HepG2 (cell line): ENCODE measurements at regions not wholly inside any gene's neighbourhood (a gene's known extent, or its start where the extent isn't known, plus 50 kb on each side); places are given as distances from the start of the nearest gene placed in this dataset.

Experiments used
- ATAC-seq: fragments of 200-7000 bp; cut with Tn5 transposase; 3 replicates; pipeline ENCODE4 v1.9.1; 2020; ENCODE audit warnings: mild to moderate bottlenecking, moderate library complexity
- BruUV-seq: library from RNA; stranded (reverse); fragments of 400-500 nt; replicated peaks from 2 replicates; lab custom pipeline; 2021; lab: Mats Ljungman, UMichigan
- CTCF ChIA-PET: fragments of 300-600 bp; formaldehyde crosslinking; extraction: SDS; loops from one replicate; lab custom pipeline; 2021; ENCODE audit warnings: low total read pairs, inconsistent platforms, low intra/inter-chr PET ratio; lab: Yijun Ruan, JAX
- POLR2A ChIA-PET: fragments of 350-600 bp; sonication (Branson Sonifier 250); formaldehyde crosslinking; loops from one replicate; lab custom pipeline; 2020; ENCODE audit warnings: antibody characterized with exemption, inconsistent platforms; lab: Yijun Ruan, JAX
- DNase-seq: peaks from one replicate; pipeline ENCODE4 v3.0.0-alpha.2; 2015; ENCODE audit warnings: low spot score
- FAIRE-seq: peaks from 3 replicates; lab custom pipeline; 2011; peaks lifted over from hg19 to GRCh38; lab: Jason Lieb, UNC
- H2AFZ ChIP-seq: one replicate; pipeline ENCODE4 v1.6.1; 2011; ENCODE audit warnings: low read length, inconsistent platforms
- H3K27ac ChIP-seq: fragments of 300-600 bp; 3 replicates; pipeline ENCODE4 v1.8.0; 2011; ENCODE audit warnings: mixed run types, mild to moderate bottlenecking, mixed read lengths, low read length, inconsistent platforms; ENCODE audit not compliant: insufficient read depth; ENCODE audit errors: extremely low read length
- H3K27me3 ChIP-seq, 2 experiments: fragments of 200-600 bp in 1 of 2; 2 replicates in 1 of 2; 3 replicates in 1 of 2; pipeline versions ENCODE4 v1.6.0 to v1.8.0; 2011; ENCODE audit warnings: low read length in 2 of 2, mild to moderate bottlenecking in 2 of 2, moderate library complexity in 2 of 2, inconsistent platforms in 1 of 2; ENCODE audit not compliant: insufficient read depth in 2 of 2, control insufficient read depth in 1 of 2
- H3K36me3 ChIP-seq, 2 experiments: fragments of 200-600 bp in 1 of 2; replicated peaks in 1 of 2; 2 replicates in 1 of 2; 3 replicates in 1 of 2; pipeline versions ENCODE4 v1.5.1 to v1.8.0; 2011; ENCODE audit warnings: low read length in 2 of 2, inconsistent platforms in 1 of 2; ENCODE audit not compliant: insufficient read depth in 2 of 2, control insufficient read depth in 1 of 2
- H3K4me1 ChIP-seq: 2 replicates; pipeline ENCODE4 v1.5.1; 2012; ENCODE audit warnings: low read length, inconsistent platforms; ENCODE audit not compliant: insufficient read depth
- H3K4me2 ChIP-seq: 2 replicates; pipeline ENCODE4 v1.6.0; 2011; ENCODE audit warnings: low read depth, low read length, inconsistent platforms
- H3K4me3 ChIP-seq, 3 experiments: fragments of 200-600 bp in 1 of 3; sonication (generic), shearing (Covaris generic) in 1 of 3; replicated peaks in 1 of 3; 2 replicates each; pipeline ENCODE4 v1.5.1; 2011 to 2016; ENCODE audit warnings: low read length in 3 of 3, inconsistent platforms in 2 of 3, low read depth in 2 of 3, mild to moderate bottlenecking in 2 of 3, control low read depth in 1 of 3, mixed read lengths in 1 of 3; ENCODE audit not compliant: insufficient read depth in 1 of 3
- H3K79me2 ChIP-seq: one replicate; pipeline ENCODE4 v1.6.1; 2011; ENCODE audit warnings: low read length, inconsistent platforms; ENCODE audit not compliant: insufficient read depth
- H3K9ac ChIP-seq: 2 replicates; pipeline ENCODE4 v1.6.0; 2011; ENCODE audit warnings: mild to moderate bottlenecking, low read depth, low read length, inconsistent platforms; ENCODE audit not compliant: insufficient read depth
- H3K9me3 ChIP-seq: 2 replicates; pipeline ENCODE4 v1.5.1; 2012; ENCODE audit warnings: mild to moderate bottlenecking, low read length
- H4K20me1 ChIP-seq: 2 replicates; pipeline ENCODE4 v1.6.0; 2011; ENCODE audit warnings: inconsistent platforms, mild to moderate bottlenecking, low read length, moderate library complexity; ENCODE audit not compliant: insufficient read depth
- ATF7-NPFF ChIP-seq: sonication (generic); formaldehyde crosslinking; IDR thresholded peaks from 2 replicates; pipeline ENCODE4 v1.8.1; 2023; ENCODE audit warnings: mild to moderate bottlenecking, low read depth, missing genetic modification reagents, moderate library complexity
- BCLAF1 ChIP-seq: fragments of 450-650 bp; IDR thresholded peaks from 2 replicates; pipeline ENCODE4 v1.6.1; 2017; ENCODE audit warnings: mild to moderate bottlenecking
- BHLHE40 ChIP-seq: IDR thresholded peaks from 2 replicates; pipeline ENCODE4 v1.6.1; 2011; ENCODE audit warnings: low read length, improper control_type of control experiment
- IRF9 ChIP-seq: sonication (generic); formaldehyde crosslinking; IDR thresholded peaks from 2 replicates; pipeline ENCODE4 v1.8.0; 2022; ENCODE audit warnings: missing genetic modification reagents, mild to moderate bottlenecking, borderline replicate concordance
- KLF9 ChIP-seq: IDR thresholded peaks from 2 replicates; pipeline ENCODE4 v1.6.1; 2016; ENCODE audit warnings: low read depth
- PITX1 ChIP-seq: sonication (generic); formaldehyde crosslinking; IDR thresholded peaks from 2 replicates; pipeline ENCODE4 v1.5.1; 2020; ENCODE audit warnings: mild to moderate bottlenecking, missing genetic modification reagents
- SAFB2 ChIP-seq: sonication (generic); formaldehyde crosslinking; IDR thresholded peaks from 2 replicates; pipeline ENCODE4 v1.5.1; 2020; ENCODE audit warnings: missing genetic modification reagents, low read depth, mild to moderate bottlenecking, borderline replicate concordance
- ZBTB26 ChIP-seq: IDR thresholded peaks from 2 replicates; pipeline ENCODE4 v1.6.1; 2016; ENCODE audit warnings: missing compliant biosample characterization, missing genetic modification reagents, borderline replicate concordance
- ZBTB3 ChIP-seq: sonication (generic); formaldehyde crosslinking; IDR thresholded peaks from 2 replicates; pipeline ENCODE4 v1.4.0; 2020; ENCODE audit warnings: low read depth, mild to moderate bottlenecking, moderate library complexity, missing genetic modification reagents, borderline replicate concordance
- ZBTB44 ChIP-seq: sonication (generic); formaldehyde crosslinking; IDR thresholded peaks from 2 replicates; pipeline ENCODE4 v1.4.0; 2020; ENCODE audit warnings: missing genetic modification reagents
- ZKSCAN5 ChIP-seq: sonication (generic); formaldehyde crosslinking; IDR thresholded peaks from 2 replicates; pipeline ENCODE4 v1.5.1; 2020; ENCODE audit warnings: mild to moderate bottlenecking, missing genetic modification reagents
- ZNF451 ChIP-seq: sonication (generic); formaldehyde crosslinking; IDR thresholded peaks from 2 replicates; pipeline ENCODE4 v1.5.0; 2020; ENCODE audit warnings: mild to moderate bottlenecking, missing genetic modification reagents
- ZNF496 ChIP-seq: sonication (generic); formaldehyde crosslinking; IDR thresholded peaks from 2 replicates; pipeline ENCODE4 v1.8.1; 2023; ENCODE audit warnings: mild to moderate bottlenecking, moderate library complexity, missing genetic modification reagents; ENCODE audit not compliant: insufficient replicate concordance
- ZNF777 ChIP-seq: sonication (generic); formaldehyde crosslinking; IDR thresholded peaks from 2 replicates; pipeline ENCODE4 v1.4.0; 2020; ENCODE audit warnings: missing genetic modification reagents
- ZNF841 ChIP-seq: sonication (generic); formaldehyde crosslinking; IDR thresholded peaks from 2 replicates; pipeline ENCODE4 v1.8.1; 2023; ENCODE audit warnings: missing genetic modification reagents, borderline replicate concordance
- WGBS: methylation state at CpG from one replicate; pipeline ENCODE4 v1.1.6; 2017; ENCODE audit warnings: low lambda C conversion rate; 5-methylcytosine and 5-hydroxymethylcytosine counted together
- in situ Hi-C: cut with HindIII; loops from 2 replicates; pipeline ENCODE4 v1.10.0; 2017; ENCODE audit warnings: low pct_unique_long_range_greater_than_20kb; ENCODE audit not compliant: extremely low pct_ligation_motif_present
- intact Hi-C: fragments of 100-400 bp; cut with micrococcal nuclease; formaldehyde crosslinking; loops from one replicate; pipeline ENCODE4 v1.10.0; 2022; ENCODE audit not compliant: unreplicated experiment
- TF ChIP-seq, protein P1 (sequence below): sonication (generic); formaldehyde crosslinking; IDR thresholded peaks from 2 replicates; pipeline ENCODE4 v1.5.0; 2020; ENCODE audit warnings: mild to moderate bottlenecking, missing genetic modification reagents, borderline replicate concordance

DNA sequence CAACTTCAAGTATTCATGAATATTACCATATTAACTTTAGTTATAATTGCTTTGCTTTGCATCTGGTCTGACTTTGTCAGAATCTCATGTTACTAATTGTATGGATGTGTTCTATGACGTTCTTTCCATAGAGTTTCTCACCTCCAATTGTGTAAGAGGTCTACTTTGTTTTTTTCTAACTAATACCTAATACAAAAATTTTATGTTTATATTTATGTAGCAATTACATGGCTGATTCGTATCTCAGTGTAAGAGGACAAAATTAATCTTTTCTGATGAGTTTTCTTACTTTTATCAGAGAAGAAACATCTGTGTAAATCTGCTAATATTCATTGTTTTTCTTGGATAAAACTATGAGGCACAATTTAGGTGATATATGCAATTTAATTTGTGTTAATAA, 224.8 kb upstream of the B3GALT2 start:
- intact Hi-C loops: no loop called here
- Histone ChIP-seq H3K9ac (no peak overlapping the region), H3K4me3 (no peak overlapping the region), H4K20me1 (no peaks in the 10 kb centered on the region), H3K4me2 (no peak overlapping the region), H3K4me1 (no peaks in the 10 kb centered on the region), H3K36me3 (no peaks in the 10 kb centered on the region), H3K9me3 (no peaks in the 10 kb centered on the region), H3K27me3 (no peaks in the 10 kb centered on the region), H2AFZ (no peak overlapping the region), H3K79me2 (no peaks in the 10 kb centered on the region), H3K27ac (no peak overlapping the region)
- BruUV-seq: no TSS peak
- FAIRE-seq (no peak), ATAC-seq (no peak), DNase-seq (no peak)
- ChIA-PET POLR2A (no interaction called here), CTCF (no interaction called here)
- in situ Hi-C loops: no loop called here
- 1% methylated on average over 2 of the region's 2 CpGs for WGBS
- TF ChIP-seq ZBTB44 (CRISPR knock-in tag) (no peak), ATF7-NPFF (no peak), BHLHE40 (no peak), SAFB2 (CRISPR knock-in tag) (no peak), PITX1 (no peak), ZNF777 (CRISPR knock-in tag) (no peak), BCLAF1 (no peak), ZBTB26 (no peak), ZNF496 (CRISPR knock-in tag) (no peak), KLF9 (CRISPR knock-in tag) (no peak), ZBTB3 (no peak), ZNF841 (CRISPR knock-in tag) (no peak), ZKSCAN5 (CRISPR knock-in tag) (no peak), ZNF451 (CRISPR knock-in tag) (no peak), IRF9 (CRISPR knock-in tag) (no peak)
- TF ChIP-seq, protein P1, sequence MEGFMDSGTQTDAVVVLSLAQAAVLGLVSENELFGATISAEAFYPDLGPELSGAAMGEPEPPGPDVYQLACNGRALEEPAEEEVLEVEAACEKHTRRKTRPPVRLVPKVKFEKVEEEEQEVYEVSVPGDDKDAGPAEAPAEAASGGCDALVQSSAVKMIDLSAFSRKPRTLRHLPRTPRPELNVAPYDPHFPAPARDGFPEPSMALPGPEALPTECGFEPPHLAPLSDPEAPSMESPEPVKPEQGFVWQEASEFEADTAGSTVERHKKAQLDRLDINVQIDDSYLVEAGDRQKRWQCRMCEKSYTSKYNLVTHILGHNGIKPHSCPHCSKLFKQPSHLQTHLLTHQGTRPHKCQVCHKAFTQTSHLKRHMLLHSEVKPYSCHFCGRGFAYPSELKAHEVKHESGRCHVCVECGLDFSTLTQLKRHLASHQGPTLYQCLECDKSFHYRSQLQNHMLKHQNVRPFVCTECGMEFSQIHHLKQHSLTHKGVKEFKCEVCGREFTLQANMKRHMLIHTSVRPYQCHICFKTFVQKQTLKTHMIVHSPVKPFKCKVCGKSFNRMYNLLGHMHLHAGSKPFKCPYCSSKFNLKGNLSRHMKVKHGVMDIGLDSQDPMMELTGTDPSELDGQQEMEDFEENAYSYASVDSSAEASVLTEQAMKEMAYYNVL: no peak
